Hindlimb muscle (tissue), 1 donor: ENCODE measurements at regions not wholly inside any gene's neighbourhood (a gene's known extent, or its start where the extent isn't known, plus 50 kb on each side); places are given as distances from the start of the nearest gene placed in this dataset.
"Not testable (repeated sequence)": the region's sequence is repeated elsewhere in the genome, so short reads cannot be mapped to it uniquely, and the experiment has no call there.

Experiments
- DNase-seq: peaks from one replicate; pipeline ENCODE4 v3.0.0-alpha.2; 2013

DNA sequence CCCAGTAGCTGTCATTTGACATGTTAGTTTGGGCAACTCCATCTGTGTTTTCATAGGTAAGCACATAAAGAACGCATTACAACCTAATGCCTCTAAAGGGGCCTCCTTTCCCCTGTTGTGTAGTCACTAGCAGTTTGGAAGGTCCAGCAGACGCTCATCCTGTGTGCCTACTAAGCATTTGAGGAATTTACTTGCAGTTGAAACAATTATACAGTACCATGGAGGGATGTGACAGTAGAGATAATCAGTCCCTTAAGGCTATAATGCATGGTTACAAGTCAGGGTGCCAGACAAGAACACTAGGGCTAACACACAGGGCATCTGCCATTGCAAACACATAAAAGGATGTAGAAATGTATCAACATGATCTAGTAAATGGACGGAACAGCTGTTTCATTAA is 138.3 kb downstream of the PCDH10 start:
- no peak for DNase-seq

DNA sequence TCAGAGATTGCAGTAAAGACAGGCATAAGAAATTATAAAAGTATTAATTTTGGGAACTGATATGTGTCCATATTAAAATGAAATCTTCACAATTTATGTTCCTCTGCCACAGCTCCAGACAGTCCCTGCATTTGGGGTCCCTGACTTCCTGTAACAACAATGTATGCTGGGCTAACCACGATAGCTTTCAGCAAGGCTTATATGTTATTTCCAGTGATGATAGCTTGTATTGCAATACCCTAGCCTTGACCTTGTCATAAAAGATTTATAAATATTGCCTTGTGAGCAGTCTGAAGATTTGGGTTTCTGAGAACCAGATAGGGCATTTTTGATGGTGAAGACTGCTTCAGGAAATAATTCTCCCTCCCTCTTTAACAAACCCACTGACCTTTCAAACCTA is 129.5 kb downstream of the PCDH10 start:
- no peak for DNase-seq

DNA sequence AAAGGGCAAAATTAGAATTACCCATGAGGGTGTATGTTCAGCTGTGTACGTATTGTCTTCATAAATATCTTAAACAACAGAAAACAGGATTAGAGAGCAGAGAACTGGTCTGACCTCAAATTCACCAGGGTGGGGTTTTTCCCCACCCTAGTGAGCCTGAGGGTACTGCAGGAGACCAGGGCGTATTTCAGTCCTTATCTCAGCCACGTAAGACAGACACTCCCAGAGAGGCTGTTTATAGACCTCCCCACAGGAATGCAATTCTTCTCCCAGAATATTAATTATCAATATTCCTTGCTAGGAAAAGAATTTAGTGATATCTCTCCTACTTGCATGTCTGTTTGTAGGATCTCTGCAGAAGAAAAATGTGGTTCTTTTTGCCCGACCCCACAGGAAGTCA is 128.8 kb downstream of the PCDH10 start:
- not testable (repeated sequence) for DNase-seq

DNA sequence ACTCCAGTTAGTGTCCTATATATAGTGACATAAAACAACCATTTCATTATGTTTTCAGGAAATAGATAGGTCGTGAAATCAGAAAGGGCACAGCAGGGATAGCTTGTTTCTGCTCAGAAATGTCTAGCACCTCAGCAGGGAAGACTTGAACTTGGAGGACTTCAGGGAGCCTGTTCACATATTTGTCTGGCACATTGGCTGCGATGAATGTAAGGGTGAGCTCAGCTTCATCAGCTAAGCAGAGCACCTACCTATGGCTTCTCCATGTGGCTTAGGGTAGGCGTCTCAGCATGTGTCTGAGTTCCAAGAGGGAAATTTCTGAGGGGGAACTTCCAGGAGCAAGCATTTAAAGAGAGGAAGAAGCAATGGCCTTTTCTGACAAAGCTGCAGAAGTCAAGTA is 126.2 kb downstream of the PCDH10 start:
- DNase-seq = no peak

DNA sequence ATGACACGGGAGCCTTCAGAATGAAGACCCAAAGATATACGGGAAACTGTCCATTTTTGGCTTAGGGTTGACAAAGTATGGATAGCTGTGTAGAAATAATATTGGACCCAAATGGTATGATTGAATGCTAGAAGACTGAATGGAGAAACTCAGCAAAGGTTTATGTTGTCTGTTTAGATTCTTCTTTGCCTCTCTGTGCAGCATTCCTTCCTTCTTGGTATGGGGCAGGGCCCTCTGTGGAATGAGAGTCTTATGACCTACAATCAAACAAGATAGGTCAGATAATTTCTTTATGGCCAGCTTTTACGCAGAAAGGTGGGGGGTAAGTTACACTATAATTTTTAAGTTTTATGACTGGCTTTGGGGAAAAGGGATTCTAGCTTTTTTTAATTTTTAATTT is 124.3 kb downstream of the PCDH10 start:
- no peak for DNase-seq

DNA sequence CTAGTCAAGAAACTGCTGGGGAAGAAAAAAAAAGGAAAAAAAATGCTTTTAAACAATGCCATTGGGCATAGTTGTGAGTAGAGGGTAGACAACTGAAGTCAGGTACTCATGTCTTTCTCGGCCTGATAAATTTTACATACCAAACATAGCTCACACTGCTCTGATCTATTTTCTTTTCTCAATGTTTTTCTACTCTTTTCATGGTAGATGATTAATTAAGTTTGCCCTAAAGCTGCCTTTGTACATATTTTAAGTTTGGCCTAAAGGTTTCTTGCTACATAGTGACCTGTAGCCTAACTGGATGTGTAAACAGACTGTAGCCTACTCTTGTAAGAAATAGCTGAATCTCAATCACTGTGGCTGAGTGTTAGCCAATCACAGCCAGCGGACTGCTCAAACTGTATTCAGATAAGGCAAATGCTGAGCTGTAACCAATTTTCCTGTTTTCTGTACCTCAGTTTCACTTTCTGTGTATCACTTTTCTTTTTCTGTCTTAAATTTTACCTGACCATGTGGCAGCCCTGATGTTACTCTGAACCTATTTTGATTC is 121.0 kb downstream of the PCDH10 start:
- no peak for DNase-seq

DNA sequence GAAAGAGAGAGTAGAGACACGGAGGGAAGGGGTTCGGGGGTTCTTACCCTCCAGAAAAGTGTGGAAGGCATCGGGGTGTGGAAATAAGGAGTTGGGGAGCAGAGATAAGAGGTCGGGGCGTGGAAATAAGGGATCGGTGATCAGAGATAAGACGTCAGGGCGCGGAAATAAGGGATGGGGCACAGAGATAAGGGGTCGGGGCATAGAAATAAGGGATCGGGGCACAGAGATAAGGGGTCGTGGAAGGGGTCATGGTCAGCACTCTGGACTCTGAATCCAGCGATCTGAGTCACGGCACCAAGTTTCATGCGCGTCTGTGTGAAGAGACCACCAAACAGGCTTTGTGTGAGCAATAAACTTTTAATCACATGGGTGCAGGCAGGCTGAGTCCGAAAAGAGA is 119.1 kb downstream of the PCDH10 start:
- DNase-seq = no peak

DNA sequence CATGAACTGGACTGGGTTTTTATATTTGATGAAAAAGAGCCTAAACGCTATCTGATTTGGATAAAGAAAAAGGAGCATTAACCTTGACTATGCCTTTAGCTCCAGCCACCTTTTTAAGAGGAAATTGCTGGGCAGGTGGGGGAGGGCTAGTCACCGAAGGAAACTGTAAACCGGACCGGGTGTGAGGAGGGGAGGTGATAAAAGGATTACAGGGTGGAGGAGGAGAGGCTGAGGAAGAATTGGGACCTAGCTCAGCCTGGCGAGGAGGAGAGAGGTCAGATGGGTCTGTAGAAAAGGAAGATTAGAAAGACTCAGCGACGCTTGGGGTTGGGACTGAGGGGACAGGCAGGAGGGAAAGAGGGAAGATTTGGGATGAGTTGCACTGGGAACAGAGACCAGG is 118.4 kb downstream of the PCDH10 start:
- not testable (repeated sequence) for DNase-seq

DNA sequence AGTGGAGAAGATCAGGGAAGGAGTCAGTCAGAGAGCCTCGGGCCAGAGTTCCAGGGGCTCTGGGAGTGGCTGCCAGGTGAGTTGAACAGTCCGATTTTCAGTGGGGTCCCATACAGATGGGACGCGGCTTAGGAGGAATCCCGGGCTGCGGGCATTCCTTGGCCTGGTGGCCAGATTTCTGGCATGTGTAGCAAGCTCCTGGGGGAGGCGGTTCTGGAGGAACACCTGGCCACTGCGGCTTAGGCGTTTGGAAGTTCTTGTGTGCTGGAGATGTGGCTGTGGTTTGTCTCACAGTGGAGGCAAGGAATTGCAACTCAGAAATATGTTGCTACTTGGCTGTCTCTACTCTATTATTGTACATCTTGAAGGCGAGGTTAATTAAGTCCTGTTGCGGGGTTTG is 117.9 kb downstream of the PCDH10 start:
- not testable (repeated sequence) for DNase-seq

DNA sequence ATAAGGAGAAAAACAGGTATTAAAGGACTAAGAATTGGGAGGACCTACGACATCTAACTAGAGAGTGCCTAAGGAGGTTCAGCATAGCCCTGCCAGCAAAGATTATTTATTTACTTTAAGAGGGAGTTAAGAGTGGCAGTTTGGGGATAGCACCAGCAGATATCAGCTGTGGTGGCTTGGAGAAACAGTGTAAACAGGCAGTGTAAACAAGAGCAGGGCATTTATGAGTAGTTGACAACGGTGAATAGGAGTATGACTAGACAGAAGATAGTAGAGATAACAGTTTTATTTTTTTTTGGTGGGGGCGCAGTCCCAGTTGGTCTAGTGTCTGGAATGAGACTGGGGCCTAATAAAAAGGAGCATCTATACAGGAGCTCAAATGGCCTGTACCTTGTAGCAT is 115.2 kb downstream of the PCDH10 start:
- DNase-seq = not testable (repeated sequence)

DNA sequence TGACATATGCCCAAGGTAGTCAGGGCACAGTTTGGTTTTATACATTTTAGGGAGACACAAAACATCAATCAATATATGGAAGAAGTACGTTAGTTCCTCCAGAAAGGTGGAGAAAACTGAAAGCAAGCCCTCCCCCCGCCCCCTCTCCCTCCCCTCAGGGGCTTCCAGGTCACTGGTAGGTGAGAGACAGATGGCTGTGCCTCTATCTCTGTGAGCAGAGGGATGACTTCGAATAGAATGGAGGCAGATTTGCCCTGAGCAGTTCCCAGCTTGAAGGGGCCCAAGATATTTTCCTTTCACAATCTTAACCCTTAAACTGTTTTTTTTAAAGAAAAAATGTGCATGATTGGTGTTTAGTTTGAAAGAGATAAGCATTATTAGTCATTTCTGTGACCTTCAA is 114.0 kb downstream of the PCDH10 start:
- no peak for DNase-seq

DNA sequence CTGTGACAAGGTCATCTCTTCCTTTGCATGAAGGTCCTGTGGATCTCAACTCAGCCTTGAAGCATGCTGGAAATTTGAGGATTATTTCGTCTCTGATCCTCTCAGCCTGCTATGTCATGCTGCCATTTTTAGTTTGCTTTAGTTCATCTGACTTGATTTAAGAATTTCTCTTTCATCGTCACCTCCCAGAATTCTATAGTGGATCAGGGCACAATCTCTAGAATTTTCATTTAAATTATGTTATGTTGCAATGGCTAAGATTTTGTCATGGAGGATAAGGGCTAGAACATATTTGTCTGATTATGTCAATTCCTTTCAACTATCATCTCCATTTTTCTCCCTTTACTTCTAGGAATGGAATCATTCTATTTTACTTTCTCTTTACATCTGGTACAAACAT is 98.8 kb downstream of the PCDH10 start:
- DNase-seq = no peak

DNA sequence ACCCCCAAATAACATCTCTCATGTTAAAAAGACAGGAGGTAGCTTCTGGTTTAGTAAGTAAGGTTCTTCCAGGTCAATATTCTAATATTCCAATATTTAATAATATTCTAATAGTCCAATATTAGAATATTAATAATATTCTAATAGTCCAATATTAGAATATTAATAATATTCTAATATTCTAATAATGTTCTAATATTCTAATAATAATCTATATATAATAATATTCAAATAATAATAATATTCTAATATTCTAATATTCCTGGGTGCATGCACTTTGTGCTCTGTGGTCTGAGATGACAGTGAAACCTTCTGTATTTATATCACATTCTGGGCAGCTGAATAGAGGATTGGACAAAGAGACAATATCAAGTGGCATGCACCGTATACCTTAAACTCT is 96.1 kb downstream of the PCDH10 start:
- no peak for DNase-seq
